HG03432 (cell line): ENCODE measurements at regions not wholly inside any gene's neighbourhood (a gene's known extent, or its start where the extent isn't known, plus 50 kb on each side); places are given as distances from the start of the nearest gene placed in this dataset.
"Not testable (repeated sequence)": the region's sequence is repeated elsewhere in the genome, so short reads cannot be mapped to it uniquely, and the experiment has no call there.

Source experiments
- ATAC-seq: cut with Tn5 transposase; IDR thresholded peaks from one replicate; pipeline ENCODE4 v1.9.1; 2021; ENCODE audit warnings: mild to moderate bottlenecking, moderate library complexity; ENCODE audit not compliant: unreplicated experiment

DNA sequence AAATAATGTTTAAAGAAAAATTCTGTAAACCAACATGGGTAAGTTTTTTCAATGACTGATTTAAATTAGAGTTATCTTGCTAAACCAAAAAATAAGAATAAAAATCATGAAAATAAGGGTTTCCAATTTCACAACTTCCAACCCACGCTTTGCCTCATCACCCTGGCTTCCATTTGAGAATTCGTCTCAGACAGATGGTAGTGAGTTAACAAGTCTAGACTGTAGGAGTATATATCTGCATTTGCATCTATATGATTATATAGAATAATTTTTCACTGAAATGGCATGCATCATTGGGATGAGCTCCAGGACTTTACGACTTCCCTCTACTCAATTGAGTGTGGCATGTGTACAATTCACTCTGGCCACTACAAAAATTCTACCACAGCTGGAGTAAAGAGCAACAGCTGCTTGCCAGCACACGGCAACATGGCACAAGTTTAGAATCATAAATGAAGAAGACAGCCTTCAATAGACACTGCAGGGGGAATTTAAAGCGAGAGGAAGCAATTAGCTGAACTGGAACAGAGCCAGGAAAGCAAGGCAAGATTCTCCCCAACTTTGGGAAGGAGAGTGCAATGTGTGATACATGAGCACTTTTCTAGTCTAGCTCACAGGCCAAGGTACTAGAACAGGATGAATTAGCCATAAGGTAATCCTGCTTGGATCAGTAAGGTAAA lies 1673.5 kb upstream of the CELF4 start:
- ATAC-seq: no peak

DNA sequence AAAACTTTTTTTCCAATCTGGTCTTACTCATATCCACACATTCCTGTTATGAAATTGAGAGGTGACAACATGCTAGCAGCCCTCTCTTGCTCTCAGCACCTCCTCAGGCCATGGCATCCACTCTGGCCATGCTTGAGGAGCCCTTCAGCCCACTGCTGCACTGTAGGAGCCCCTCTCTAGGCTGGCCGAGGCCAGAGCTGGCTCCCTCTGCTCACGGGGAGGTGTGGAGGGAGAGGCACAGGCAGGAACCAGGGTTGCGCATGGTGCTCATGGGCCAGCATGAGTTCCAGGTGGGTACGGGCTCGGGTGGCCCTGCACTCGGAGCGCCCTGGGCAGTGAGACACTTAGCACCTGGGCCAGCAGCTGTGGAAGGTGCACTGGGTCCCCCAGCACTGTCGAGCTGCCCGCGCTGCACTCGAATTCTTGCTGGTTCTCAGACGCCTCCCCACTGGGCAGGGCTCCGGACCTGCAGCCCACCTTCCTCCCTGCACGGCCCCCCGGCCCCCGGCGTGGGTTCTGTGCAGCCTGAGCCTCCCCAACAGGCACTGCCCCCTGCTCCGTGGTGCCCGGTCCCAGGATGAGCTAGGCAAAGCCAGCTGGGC lies 1669.6 kb upstream of the CELF4 start:
- ATAC-seq: no peak

DNA sequence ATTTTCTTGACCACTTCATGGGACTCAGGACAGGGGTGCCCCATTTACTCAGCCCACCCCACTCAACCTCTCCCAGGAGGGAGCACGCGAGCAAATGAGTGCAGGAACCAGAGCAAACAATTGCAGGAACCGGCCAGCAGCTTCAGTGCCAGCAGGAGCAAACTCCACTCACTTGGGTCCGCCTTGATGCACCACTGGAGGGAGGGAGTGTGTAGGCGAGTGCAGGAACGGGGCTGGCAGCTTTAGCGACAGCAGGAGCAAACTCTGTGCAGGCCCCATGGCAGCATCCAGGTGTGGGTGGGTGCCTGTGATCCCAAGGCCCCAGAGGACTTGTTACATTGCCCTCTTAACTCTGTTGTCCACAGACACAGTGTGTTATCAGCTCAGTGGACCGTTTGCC lies 1667.3 kb upstream of the CELF4 start:
- no peak for ATAC-seq

DNA sequence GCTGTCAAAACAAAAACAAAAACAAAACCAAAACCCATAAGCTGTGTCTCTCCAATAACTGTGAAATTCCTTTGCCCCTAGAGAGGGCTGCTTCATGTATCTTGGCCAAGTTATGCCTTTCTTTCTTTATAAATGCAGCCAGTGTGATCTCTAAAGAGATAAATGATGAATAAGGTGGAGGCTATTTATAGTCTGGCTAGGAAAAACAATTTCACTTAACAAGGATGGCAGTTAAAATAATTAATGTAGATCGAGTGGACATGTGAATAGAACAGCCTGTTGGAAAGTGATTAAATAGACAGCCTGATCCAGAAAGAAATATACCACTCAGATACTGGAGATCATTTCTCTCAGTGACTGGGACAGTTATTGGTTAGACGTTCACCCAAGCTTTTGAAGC lies 1666.9 kb upstream of the CELF4 start:
- ATAC-seq: no peak

DNA sequence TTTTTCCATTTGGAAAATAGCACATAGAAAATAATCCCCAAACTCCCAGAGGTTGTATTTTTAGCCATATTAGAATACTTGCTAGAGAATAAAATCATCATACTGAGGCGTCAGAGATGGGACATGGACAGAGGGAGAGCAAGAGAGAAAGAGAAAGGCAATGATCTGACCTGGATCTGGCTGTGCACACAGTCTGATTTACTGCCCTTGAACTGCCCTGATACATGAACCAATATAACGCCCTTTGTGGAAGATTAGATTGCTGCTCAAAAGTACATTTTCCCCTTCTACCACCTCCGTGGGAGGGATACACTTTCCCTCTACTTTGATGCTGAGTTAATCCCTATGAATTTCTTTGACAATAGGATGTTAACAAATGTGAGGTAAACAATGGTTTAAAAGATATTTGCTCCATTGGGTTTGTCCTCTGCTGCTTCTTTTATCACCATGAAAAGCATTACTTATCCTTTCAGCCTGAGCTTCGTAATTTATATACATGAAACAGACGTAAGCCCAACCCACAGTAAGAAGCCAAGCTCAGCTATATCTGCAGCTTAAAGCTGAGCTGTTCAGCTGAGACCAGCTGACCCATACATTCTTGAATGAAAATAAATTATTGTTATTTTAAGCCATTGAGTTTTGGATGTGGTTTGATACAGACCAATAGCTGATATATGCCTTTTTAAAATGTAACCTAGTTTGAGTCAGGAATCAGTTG lies 1664.6 kb upstream of the CELF4 start:
- no peak for ATAC-seq

DNA sequence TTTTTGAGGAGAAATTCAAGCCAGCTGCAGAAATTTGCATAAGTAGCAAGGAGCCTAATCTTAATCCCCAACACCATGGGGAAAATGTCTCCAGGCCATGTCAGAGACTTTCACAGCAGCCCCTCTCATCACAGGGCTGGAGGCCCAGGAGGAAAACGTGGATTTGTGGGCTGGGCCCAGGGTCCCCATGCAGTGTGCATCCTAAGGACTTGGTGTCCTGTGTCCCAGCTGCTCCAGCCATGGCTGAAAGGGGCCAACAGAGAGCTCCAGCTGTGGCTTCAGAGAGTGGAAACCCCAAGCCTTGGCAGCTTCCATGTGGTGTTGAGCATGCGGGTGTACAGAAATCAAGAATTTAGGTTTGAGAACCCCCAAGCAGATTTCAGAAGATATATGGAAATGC lies 1662.2 kb upstream of the CELF4 start:
- not testable (repeated sequence) for ATAC-seq

DNA sequence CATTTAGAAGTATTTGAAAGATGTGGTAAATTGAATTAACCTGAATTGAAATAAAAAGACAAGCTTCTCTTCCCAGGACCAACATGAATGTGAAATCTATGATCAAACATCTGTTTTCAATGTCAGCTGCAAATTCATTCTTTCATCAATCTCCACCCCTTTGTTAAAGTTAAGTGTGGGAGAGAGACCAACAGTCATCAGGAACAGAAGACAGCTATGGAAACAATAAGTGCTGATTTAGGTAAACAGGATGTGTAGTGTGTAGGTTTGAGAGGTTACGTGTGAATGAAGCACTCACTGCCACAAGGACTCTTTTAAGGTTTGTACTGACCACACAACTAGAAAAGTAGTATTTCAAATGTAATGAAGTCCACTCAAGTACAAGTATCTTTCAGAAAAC lies 1659.8 kb upstream of the CELF4 start:
- no peak for ATAC-seq

DNA sequence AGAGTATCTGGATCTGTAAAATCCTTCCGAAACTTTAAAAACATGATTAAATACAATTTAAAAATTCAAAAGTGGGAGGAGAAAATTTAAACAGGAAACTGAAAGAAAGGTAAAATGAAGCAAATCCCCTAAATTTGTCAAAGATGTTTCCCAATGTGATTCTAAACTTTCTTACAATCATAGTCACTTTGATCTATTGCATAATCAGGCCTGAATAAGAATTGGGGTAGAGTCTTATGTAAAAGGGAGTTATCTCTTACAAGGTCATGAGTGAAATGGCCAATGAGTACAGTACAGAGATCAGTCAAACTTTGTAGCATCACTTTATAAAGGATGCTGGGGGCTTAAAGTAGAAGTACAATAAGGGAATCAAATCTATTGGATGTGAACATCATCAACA lies 1657.7 kb upstream of the CELF4 start:
- ATAC-seq: no peak

DNA sequence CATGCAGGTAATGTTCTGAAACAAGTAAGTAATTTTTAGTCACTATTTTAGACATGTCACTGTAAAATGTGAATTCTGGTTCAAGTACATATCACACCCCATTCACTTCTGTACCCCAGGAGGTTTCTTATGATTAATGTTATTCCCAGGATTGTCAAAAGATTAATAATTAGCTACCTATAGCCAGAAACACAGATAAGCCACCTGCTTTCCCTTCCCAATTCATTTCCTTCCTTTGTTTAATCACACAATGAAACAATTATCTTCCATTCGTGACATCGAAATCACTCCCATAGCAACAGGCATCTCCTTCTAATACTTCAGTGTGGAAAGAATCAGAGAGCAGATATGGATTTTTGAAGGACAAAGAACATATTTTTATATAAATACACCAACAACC lies 1650.3 kb upstream of the CELF4 start:
- no peak for ATAC-seq

DNA sequence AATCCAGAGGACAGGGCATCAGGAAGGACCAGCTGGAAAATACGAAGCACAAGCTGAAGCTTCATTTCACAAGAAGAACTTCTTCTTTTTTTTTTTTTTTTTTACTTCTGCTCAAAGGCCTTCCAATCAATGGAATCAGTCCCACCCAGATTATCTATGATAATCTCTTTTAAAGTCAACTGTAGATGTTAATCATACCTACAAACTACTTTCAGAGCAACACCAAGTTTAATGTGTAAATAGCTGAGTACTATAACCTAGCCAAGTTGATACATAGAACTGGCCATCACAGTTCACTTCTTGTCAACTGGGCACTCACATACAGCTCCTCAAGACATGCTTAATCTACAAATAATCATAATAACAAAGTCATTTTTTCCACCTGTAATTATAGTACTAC lies 1645.9 kb upstream of the CELF4 start:
- no peak for ATAC-seq

DNA sequence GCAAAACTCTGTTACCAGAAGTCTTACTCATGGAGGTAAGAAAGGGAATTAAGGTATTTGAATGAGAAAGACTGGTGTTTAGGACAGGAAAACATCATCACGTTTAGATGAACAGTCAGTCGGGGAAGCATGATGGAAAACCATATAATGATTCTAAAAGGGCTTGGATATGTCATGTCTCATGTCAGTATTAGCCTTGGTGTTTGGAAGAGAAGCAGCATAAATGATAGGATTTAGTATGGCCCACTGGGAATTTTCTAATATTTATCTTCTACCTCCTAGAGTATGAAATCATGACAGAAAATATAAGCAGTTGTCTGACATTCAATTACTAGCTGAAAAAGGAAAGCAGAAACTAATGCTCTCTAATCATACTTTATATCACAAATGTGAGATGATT lies 1643.6 kb upstream of the CELF4 start:
- ATAC-seq: no peak

DNA sequence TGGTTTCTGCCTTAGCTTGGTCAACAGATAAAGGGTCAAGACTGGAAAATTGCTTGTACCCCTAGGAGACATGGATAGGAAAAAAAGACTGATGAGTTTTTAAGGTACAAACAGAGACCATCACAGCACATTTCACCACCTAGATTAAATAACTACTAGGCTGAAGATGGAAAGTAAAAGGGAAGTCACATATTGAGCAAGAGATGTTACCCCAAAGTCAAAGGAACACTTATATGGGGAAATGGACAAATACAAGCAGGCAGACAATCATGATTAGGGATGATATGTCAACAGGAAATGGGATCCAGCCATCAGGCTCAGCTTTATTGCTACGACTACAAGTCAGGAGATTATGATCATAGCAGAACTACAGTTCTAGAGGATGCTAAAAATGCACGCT lies 1643.1 kb upstream of the CELF4 start:
- no peak for ATAC-seq

DNA sequence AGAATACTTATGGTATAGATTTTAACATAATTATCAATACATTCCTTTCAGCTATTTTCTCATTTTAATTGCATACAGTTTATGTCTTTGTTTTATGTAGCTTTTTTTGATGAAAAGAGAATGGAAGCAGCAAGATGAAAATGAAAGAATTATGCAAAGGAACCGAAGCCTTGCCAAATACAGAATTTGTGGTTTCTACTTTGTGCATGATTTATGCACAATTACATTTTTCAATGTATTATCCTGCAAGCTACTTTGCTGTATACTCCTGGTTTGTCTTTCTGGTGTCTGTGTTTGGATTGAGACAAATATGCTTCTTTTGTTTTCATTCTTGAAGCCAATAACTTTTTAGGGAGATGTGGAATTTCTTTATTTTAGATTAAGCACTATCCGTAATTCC lies 1642.6 kb upstream of the CELF4 start:
- no peak for ATAC-seq

DNA sequence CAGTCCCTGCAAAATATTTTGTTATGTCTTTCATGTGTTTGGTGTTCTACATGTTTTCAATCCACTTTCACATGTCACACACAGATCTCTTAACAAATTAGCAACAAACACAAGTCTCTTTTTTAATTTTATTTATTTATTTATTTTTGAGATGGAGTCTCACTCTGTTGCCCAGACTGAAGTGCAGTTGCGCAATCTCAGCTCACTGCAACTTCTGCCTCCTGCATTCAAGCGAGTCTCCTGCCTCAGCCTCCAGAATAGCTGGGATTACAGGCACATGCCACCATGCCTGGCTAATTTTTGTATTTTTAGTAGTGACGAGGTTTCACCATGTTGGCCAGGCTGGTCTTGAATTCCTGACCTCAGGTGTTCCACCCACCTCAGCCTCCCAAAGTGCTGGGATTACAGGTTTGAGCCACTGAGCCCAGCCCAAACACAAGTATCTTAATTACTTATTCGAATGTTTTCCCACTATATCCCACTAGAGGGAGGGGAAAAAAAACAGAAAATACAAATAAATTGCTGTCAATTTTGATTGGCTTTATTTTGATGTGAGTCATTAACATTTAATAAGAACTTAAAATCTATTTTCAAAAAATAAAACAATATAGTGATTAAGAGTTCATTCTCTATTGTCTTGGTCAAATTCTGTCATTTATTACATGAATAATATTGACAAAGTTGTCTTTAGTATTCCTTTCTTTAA lies 1641.0 kb upstream of the CELF4 start:
- ATAC-seq: not testable (repeated sequence)

DNA sequence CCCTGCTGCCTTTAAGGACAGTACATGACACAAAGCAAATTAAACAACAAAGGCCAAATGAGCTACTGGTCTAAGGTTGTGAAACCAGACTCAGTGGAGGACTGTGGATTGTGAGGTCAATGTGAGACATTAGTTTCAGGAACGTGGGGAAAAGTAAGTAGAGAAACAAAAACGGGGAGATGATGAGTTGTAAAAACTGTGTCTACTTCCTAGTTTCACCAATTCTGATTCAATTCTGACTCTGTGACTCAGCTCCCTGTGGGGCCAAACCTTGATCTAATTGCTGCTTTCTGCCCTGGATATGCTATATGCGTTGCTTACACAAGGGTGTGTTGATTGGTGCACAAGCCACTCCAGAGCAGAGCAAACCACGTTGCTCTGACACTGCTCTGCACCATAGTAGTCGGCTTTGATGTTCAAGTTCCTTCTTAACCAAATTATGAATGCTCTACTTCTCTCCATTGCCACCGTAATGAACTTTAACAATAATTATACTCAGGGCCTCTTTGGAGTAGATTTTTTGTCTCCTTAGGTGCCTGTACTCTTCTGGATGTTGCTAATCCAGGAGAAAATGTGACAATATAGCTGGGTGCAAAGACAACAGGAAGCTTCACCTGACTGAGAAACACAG lies 1640.1 kb upstream of the CELF4 start:
- ATAC-seq: peak; percentile 83

DNA sequence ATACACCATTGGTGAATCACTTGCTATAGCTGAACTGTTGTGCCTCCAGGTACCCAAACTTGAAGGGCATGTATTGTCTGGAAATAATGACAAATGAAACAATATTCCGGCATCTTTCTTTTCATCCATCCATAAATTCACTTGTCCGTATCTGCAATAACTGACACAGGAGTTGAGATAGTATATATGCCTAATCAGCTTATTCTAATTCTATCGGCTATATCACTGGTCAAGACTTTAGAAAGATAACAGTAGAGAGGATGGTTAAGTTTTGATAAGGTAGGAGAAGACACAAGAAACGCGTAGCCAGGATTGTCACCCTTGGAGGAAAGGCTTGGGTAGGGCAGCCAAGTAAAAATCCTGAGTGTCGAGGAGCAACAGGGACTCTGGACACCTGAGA lies 1634.6 kb upstream of the CELF4 start:
- no peak for ATAC-seq

DNA sequence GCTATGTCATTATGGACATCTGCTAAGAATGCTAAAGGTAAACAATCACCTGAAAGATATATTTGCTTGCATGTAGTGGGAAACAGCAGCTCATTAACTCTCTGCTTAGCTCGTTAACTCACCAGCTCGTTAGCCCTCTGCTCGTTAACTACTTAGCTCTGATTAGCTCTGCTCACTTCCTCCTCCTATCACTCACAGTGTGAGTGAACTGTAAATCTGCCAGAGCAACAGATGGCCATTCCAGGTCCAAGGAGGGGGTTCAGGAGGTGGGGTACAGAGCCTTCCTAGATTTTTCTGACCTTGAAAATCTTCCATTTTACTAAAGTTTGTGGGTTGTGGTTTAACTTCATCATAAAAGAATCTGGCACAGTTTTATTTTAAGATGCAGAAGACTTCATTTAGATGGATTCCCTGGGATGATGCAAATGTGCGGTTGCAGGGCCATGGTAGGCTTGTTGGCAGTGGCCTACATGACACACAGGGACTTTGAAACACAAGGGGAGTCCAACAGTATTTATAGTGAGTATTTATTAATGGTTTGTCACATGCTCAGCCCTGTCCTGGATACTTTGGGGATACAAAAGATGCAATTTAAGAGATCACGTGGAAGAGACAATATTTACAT lies 1633.7 kb upstream of the CELF4 start:
- no peak for ATAC-seq

DNA sequence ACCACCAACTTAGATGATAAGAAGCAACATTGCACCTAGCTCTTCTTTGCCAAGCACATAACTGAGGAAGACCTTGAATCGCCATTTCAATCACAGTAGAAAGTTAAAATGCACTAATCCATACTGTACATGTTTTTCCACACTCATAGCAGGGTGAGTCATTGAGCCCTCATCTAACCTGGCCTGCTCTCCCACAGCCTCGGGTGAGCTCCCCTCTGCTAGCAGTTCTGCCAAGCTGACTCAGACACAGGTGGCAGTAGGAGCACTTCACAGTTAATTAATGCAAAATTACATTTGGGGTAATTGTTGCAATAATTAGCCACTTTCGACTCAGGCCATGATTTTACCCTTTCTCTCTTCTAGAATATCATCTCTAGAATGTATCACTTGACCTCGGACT lies 1632.8 kb upstream of the CELF4 start:
- ATAC-seq: no peak

DNA sequence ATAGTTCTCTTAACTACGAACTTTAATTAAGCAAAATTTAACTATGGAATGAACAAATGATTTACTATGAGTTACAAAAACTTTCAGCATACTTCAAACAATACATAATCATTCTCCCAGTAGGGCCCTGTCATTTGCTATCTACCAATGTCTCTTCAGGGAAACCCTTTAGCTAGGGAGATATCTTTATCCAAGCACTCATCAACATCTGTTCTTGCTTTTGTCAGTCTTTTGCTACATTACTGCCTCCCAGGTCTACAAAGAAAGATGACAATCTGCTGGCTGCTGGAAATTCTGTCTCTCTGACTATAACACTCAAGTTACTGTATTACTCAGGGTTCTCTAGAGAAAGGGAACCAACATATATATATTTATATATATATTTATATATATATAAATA lies 1626.3 kb upstream of the CELF4 start:
- ATAC-seq: no peak

DNA sequence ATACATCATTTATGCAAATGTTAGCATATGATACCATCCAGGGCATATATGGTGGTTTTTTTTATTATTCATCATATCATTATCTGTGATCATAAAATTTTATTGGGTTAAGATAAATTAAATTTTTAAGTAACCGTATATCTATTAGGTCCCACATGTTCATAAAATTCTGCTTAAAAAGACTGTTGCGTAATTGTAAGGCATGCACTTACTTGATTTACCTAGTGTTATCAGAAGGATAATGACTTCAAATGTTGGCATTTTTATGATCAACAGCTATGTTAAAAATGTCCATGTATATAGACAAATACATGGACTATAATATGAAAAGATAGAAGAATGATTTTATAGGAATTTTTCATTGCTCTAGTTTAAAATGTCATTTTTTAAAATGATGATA lies 1625.5 kb upstream of the CELF4 start:
- no peak for ATAC-seq

DNA sequence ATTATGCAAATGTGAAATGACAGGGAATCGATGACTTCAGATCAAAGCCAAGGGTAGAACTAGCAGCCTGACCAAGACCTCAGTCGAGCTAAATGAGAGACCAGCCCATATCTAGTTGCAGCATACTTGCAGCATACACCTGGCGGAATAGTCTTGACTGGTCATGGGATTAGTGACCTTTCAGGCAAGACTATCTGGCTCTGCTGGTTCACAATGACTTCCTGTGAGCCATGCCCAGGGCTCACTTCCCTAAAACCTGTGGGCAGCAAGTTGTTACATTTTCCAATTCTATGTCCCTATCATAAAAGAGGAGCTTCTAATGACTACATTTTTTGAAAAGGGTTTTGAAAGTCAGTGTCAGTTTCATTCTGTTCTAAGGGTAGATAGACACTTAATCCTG lies 1624.9 kb upstream of the CELF4 start:
- no peak for ATAC-seq
